Astrocyte of the spinal cord (primary cell): ENCODE measurements at regions not wholly inside any gene's neighbourhood (a gene's known extent, or its start where the extent isn't known, plus 50 kb on each side); places are given as distances from the start of the nearest gene placed in this dataset.

Experiments
- DNase-seq: peaks from one replicate; pipeline ENCODE4 v3.0.0; 2011; ENCODE audit warnings: low read depth, low spot score
- H3K4me3 ChIP-seq: 2 replicates; pipeline ENCODE4 v1.5.1; 2011; ENCODE audit warnings: low read depth, mild to moderate bottlenecking, low read length, moderate library complexity
- in situ Hi-C: cut with HindIII; loops from 2 replicates; pipeline ENCODE4 v1.10.0; 2017; ENCODE audit warnings: low sequenced_read_pairs
- TF ChIP-seq, protein P1 (sequence below): IDR thresholded peaks from 2 replicates; pipeline ENCODE4 v1.5.1; 2012; ENCODE audit warnings: low read depth, mild to moderate bottlenecking, low read length, inconsistent platforms

DNA sequence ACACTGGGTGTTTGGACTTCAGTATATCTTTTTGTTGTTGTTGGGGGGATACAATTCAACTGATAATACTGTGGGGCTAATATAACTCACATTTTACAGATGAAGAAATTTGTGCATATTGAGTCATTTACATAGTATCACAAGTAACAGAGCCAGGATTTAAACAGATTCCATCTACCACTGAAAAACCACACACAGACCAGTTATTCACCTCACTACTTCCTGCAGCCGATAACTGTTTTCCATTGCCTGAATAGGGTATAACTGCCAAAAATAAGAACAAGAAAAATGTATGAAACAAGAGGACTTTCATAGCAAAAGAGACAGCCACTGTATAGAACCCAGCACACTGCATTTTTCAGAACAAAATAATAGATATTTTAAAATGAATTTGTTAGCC is 215.8 kb upstream of the CNTN6 start:
- TF ChIP-seq, protein P1, sequence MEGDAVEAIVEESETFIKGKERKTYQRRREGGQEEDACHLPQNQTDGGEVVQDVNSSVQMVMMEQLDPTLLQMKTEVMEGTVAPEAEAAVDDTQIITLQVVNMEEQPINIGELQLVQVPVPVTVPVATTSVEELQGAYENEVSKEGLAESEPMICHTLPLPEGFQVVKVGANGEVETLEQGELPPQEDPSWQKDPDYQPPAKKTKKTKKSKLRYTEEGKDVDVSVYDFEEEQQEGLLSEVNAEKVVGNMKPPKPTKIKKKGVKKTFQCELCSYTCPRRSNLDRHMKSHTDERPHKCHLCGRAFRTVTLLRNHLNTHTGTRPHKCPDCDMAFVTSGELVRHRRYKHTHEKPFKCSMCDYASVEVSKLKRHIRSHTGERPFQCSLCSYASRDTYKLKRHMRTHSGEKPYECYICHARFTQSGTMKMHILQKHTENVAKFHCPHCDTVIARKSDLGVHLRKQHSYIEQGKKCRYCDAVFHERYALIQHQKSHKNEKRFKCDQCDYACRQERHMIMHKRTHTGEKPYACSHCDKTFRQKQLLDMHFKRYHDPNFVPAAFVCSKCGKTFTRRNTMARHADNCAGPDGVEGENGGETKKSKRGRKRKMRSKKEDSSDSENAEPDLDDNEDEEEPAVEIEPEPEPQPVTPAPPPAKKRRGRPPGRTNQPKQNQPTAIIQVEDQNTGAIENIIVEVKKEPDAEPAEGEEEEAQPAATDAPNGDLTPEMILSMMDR, result no peak
- peak; percentile 58 for DNase-seq

DNA sequence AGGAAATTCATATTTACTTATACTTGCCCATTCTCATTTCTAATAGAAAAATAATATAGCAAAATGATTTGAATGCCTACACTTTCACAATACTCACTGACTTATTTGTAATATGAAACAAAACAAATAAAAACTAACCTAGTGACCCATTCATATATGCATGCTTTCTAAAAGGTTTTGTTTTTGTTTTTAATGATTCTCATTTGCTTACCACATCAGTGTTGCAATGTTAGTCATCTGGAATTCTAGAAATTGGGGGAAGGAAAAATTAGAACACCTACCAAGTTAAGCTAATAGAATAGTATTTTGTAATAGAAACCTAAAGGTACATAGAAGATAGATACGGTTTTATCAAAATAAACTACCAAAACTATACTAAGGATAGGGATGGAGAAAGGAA is 214.1 kb upstream of the CNTN6 start:
- H3K4me3 ChIP-seq, result no peak overlapping the region
- TF ChIP-seq, protein P1, result no peak
- in situ Hi-C loops, result no loop called here
- no peak for DNase-seq

More for the DNA sequence above, 215.8 kb upstream of the CNTN6 start:
- no peak overlapping the region for H3K4me3 ChIP-seq
- in situ Hi-C loops, result no loop called here

DNA sequence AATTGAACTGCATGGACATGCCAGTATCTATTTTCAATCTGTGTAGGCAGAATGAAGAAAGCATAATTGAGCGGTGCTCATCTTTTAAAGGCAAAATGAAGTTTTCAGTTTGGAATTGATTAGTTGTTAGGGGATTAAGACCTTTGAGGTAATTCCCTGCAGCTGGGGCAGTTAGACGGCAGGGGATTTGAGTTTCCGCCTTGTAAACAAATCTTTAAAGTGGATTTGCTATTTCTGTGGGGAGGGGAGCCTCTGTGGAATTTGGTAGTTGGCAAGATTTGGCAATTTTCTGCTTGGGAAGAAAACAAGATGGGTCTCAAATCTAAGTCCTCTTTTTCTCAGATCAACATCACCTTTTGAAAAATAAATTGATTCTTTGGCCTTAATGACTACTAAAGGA is 212.5 kb upstream of the CNTN6 start:
- DNase-seq, result no peak
- TF ChIP-seq, protein P1, result no peak
- H3K4me3 ChIP-seq, result no peak overlapping the region
- in situ Hi-C loops, result no loop called here

DNA sequence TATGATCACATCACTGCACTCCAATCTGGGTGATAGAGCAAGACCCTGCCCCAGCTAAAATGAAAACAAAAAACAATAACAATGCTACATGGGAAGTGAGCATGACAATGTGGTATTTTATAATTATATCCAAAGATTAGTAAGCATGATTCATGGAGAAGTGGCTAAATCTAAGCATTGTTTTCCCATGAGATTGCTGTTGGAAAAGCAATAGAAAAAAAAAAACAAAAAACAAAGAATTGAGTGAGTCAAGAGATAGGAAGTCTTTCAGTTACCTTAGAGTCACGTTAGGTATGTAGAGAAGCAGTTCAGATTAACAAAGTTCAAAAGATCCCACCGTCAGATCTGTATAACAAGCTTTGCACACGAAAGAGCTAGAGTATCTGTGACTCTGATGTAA is 210.3 kb upstream of the CNTN6 start:
- TF ChIP-seq, protein P1, result no peak
- DNase-seq, result peak; percentile 32
- in situ Hi-C loops, result no loop called here
- H3K4me3 ChIP-seq, result no peak overlapping the region

DNA sequence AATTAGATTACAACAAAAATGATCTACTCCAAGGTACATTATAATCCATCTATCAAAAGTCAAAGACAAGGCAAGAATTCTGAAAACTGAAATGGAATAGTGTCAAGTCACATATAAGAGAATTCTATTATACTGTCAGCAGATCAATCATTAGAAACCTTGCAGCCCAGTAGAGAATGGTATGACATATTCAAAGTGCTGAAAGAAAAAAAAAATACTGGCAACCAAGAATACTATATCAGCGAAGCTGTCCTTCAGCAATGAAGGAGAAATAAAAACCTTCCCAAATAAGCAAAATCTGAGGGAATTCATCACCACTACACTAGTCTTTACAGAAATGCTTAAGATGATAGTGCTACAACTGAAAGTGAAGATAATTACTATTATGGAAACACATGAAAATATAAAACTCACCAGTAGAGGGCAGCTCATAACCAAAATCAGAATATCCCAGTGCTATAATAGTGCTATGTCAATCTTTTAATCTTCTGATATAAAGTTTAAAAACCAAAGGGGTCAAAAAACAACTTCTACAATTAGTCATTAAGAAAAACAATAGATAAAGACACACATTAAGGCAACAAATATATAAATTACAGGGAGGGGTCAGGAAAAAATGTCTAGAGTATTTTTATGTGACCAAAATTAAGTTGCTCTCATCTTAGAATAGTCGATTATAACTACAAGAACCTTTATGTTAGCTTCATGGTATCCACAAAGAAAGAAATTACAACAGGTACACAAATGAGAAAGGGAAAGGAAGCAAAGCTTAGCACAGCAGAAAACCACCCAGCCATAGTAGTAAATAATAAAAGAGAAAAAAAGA is 190.7 kb upstream of the CNTN6 start:
- in situ Hi-C loops, result no loop called here
- no peak overlapping the region for H3K4me3 ChIP-seq
- DNase-seq, result peak; percentile 15
- TF ChIP-seq, protein P1, result peak; percentile 40

DNA sequence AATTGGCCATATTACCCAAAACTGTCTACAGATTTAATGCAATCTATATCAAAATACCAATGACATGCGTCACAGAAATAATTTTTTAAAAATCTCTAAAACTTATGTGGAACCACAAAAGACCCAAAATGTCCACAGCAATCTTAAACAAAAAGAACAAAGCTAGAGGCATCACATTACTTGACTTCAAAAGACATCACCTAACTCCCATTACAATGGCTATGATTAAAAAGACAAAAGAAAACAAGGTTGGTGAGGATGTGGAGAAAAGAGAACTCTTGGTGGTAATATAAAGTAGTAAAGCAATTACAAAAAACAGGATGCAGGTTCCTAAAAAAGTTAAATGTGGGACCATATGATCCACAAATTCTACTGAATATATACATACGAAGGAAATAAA is 187.6 kb upstream of the CNTN6 start:
- TF ChIP-seq, protein P1, result no peak
- in situ Hi-C loops, result no loop called here

DNA sequence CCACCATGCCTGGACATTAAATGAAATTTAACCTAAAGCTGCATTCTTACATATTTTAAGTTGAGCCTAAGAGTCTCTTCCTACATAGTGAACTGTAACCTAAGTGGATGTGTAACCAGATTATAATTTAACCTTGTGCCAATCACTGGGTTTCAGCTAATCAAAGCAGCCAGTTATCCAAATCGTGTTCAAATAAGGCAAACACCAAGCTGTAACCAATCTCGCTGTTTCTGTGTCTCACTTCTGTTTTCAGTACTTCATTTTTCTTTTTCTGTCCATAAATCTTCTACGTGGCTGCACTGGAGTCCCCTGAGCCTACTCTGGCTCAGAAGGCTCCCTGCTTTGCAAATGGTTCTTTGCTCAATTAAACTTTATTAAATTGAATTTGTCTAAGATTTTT is 186.1 kb upstream of the CNTN6 start:
- DNase-seq, result no peak
- TF ChIP-seq, protein P1, result no peak
- H3K4me3 ChIP-seq, result no peak overlapping the region
- in situ Hi-C loops, result no loop called here

More for the DNA sequence above, 187.6 kb upstream of the CNTN6 start:
- DNase-seq, result no peak
- no peak overlapping the region for H3K4me3 ChIP-seq
